Heart right ventricle (tissue), 16 donors: ENCODE measurements at regions not wholly inside any gene's neighbourhood (a gene's known extent, or its start where the extent isn't known, plus 50 kb on each side); places are given as distances from the start of the nearest gene placed in this dataset.

Source experiments
- ATAC-seq, 8 donors: fragments of 200-7000 bp; cut with Tn5 transposase; one replicate each; pipeline ENCODE4 v1.9.1; 2020; ENCODE audit warnings: mild to moderate bottlenecking in 8 of 8, moderate library complexity in 8 of 8, moderate number of reproducible peaks in 1 of 8
- DNase-seq, 2 donors: peaks; one replicate each; pipeline ENCODE4 v3.0.0-alpha.2; 2020
- H3K27ac ChIP-seq, 10 donors: fragments of 200-600 bp; sonication (generic) in 2 of 10; one replicate each; pipeline versions ENCODE4 v1.5.0 to v1.8.0; 2020 to 2022; ENCODE audit warnings: mild to moderate bottlenecking in 3 of 10
- H3K27me3 ChIP-seq, 7 donors: fragments of 200-600 bp; one replicate each; pipeline ENCODE4 v1.8.0; 2021 to 2022; ENCODE audit warnings: mild to moderate bottlenecking in 2 of 7
- H3K36me3 ChIP-seq, 9 donors: fragments of 200-600 bp; sonication (generic) in 1 of 9; one replicate each; pipeline versions ENCODE4 v1.5.0 to v1.8.0; 2020 to 2022; ENCODE audit warnings: mild to moderate bottlenecking in 2 of 9
- H3K4me1 ChIP-seq, 9 donors: fragments of 200-600 bp; sonication (generic) in 1 of 9; one replicate each; pipeline versions ENCODE4 v1.5.0 to v1.8.0; 2020 to 2022; ENCODE audit warnings: mild to moderate bottlenecking in 4 of 9
- H3K4me3 ChIP-seq, 10 donors: fragments of 200-600 bp; sonication (generic) in 2 of 10; one replicate each; pipeline versions ENCODE4 v1.5.0 to v1.8.0; 2020 to 2022; ENCODE audit warnings: mild to moderate bottlenecking in 7 of 10, moderate library complexity in 2 of 10
- H3K9me3 ChIP-seq, 11 donors: fragments of 200-600 bp in 10 of 11; sonication (generic) in 2 of 11; one replicate each; pipeline versions ENCODE4 v1.5.0 to v1.8.0; 2013 to 2022; ENCODE audit warnings: mild to moderate bottlenecking in 2 of 11, control low read depth in 1 of 11, moderate library complexity in 1 of 11
- WGBS, 2 donors: extraction: QIAGEN DNeasy Blood & Tissue Kit; methylation state at CpG; one replicate each; pipeline ENCODE4 v1.1.7; 2013; ENCODE audit warnings: inconsistent platforms in 1 of 2; 5-methylcytosine and 5-hydroxymethylcytosine counted together
- intact Hi-C, 10 donors: fragments of 100-400 bp; cut with DNase I; formaldehyde crosslinking; loops; one replicate each; pipeline versions ENCODE4 v1.11.1 to v1.14.2; 2022
- TF ChIP-seq, protein P1 (sequence below), 9 donors: fragments of 200-600 bp; sonication (generic) in 2 of 9; IDR thresholded peaks; one replicate each; pipeline versions ENCODE4 v1.5.0 to v1.8.0; 2021 to 2022; ENCODE audit warnings: antibody characterized with exemption in 9 of 9, mild to moderate bottlenecking in 5 of 9, moderate library complexity in 1 of 9
- donor health status: Arrhythmogenic right ventricular cardiomyopathy.
- donor health status: ischemic (EF 13 %, LVEDD 7.1; RV severe dilation, severe dysfunction).
- donor health status: healthy with polysubstance abuse.
- donor health status: DM: no; HTN: yes; CAD: no.
- donor health status: DM: no; HTN: no; CAD: no.
- donor health status: ischemic (EF 25% LVEDD 6.9; RV normal size, moderate dysfunction).
- donor health status: ischemic (EF 25% LVEDD 5.7; RV mildly dilated, moderate dysfunction).
- donor health status: healthy.
- donor health status: DM: yes; HTN: yes; CAD: no.
- donor health status: Ischemic cardiomyopathy.
- donor health status: ischemic (EF 35%, LVEDD 5.7; RV mildly dilated, moderate dysfunction).
- donor health status: nonischemic (EF 11% LVEDD 7.7; RV severe dilation, severe dysfunction).
- donor health status: DM: yes; HTN: yes; CAD: no.
- donor health status: PGD.
- donor health status: ischemic (EF 29% LVEDD 5.4; RV normal size, mild dysfunction).
- donor health status: nonischemic (EF 23%, LVEDD 6.1; RV moderate dilation, normal function).

DNA sequence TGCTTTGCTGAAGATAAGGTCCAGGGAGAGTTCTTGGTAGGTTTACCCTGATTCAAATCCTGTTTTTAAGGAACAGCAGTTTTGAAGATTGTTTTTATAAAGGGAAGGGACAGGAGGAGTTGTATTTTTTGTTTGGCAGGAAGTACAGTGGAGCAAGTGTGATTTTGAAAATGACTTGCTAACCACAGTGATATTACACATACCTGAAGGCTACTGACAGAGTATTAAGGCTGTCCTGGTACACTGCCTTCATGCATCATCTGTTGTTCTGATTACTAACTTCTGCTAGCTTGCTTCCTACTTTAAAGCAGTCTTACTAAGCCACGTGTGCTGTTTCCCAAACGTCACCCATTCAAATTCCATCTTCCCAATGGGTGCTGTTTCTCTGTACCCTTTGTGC, 559.5 kb upstream of the SGCD start:
- intact Hi-C loops: no loop called here
- Histone ChIP-seq H3K4me3 (no peak overlapping the region), H3K36me3 (no peaks in the 10 kb centered on the region), H3K27ac (no peak overlapping the region), H3K27me3 (no peaks in the 10 kb centered on the region), H3K9me3 (no peaks in the 10 kb centered on the region), H3K4me1 (peaks cover 0 to 15% (median 0%) of the 10 kb centered on the region in 9 donors)
- TF ChIP-seq, protein P1, sequence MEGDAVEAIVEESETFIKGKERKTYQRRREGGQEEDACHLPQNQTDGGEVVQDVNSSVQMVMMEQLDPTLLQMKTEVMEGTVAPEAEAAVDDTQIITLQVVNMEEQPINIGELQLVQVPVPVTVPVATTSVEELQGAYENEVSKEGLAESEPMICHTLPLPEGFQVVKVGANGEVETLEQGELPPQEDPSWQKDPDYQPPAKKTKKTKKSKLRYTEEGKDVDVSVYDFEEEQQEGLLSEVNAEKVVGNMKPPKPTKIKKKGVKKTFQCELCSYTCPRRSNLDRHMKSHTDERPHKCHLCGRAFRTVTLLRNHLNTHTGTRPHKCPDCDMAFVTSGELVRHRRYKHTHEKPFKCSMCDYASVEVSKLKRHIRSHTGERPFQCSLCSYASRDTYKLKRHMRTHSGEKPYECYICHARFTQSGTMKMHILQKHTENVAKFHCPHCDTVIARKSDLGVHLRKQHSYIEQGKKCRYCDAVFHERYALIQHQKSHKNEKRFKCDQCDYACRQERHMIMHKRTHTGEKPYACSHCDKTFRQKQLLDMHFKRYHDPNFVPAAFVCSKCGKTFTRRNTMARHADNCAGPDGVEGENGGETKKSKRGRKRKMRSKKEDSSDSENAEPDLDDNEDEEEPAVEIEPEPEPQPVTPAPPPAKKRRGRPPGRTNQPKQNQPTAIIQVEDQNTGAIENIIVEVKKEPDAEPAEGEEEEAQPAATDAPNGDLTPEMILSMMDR (IDR thresholded peaks at IDR 0.05): no peak
- WGBS, 2 donors: 48 to 63% methylated on average over 2 of the region's 2 CpGs
- ATAC-seq (no peak), DNase-seq (no peak)

- Histone ChIP-seq H3K9me3 (no peaks in the 10 kb centered on the region), H3K4me3 (no peak overlapping the region), H3K4me1 (peaks cover 0 to 15% (median 0%) of the 10 kb centered on the region in 9 donors), H3K27me3 (no peaks in the 10 kb centered on the region), H3K27ac (no peak overlapping the region), H3K36me3 (peaks cover 0 to 4% (median 0%) of the 10 kb centered on the region in 9 donors)
- ATAC-seq: no peak
- WGBS, 2 donors: 63 to 83% methylated on average over 3 of the region's 3 CpGs
- TF ChIP-seq, protein P1 (IDR thresholded peaks at IDR 0.05): no peak
- intact Hi-C loops: no loop called here
- DNase-seq: no peak
Observed at GRCh38 chr5:155768332-155768731, 558.6 kb upstream of the SGCD start.

DNA sequence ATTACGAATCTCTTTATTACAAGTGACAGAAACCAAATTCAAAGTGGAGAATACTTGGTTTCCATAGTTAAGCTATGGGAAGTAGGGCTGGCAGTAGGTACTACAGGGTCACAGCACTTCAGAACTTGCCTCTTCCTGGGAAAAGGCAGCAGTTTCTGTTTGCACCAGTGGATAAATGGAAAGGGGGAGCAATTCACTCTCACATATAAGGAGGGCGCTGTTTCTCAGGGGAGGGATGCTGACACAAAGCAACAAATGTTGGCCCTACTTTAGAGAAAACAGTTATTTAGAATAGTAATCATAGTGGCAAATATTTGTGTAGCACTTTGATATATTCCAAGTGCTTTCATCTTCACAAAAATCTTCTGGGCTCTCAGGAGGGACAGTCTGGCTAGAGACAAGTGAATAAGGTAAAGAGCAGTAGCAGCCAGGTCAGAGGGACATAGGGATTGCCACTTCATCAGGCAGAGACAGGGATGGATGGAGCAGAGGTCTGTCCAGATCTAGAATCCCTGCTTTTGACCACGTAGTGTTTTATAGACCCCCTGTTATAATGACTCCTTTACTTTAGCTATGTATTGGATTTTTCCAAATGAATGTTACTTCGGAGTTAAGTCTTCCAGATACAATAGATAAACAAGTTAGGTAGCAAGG, 554.8 kb upstream of the SGCD start:
- ATAC-seq (no peak), DNase-seq (no peak)
- Histone ChIP-seq H3K9me3 (no peaks in the 10 kb centered on the region), H3K36me3 (peaks cover 0 to 4% (median 0%) of the 10 kb centered on the region in 9 donors), H3K27ac (no peak overlapping the region), H3K27me3 (no peaks in the 10 kb centered on the region), H3K4me3 (no peak overlapping the region), H3K4me1 (no peaks in the 10 kb centered on the region)
- intact Hi-C loops: no loop called here
- TF ChIP-seq, protein P1 (IDR thresholded peaks at IDR 0.05): no peak
- WGBS, 2 donors: 73 to 76% methylated on average over 4 of the region's 4 CpGs

- H3K27me3 ChIP-seq: no peaks in the 10 kb centered on the region
- H3K4me3 ChIP-seq: no peak overlapping the region
- intact Hi-C loops: no loop called here
- peaks cover 0 to 4% (median 0%) of the 10 kb centered on the region in 9 donors for H3K36me3 ChIP-seq
- no peaks in the 10 kb centered on the region for H3K9me3 ChIP-seq
- WGBS, 2 donors: 54 to 75% methylated on average over 2 of the region's 2 CpGs
- no peak for ATAC-seq
- no peak overlapping the region for H3K27ac ChIP-seq
- H3K4me1 ChIP-seq: no peaks in the 10 kb centered on the region
- DNase-seq: no peak
- TF ChIP-seq, protein P1 (IDR thresholded peaks at IDR 0.05): no peak
Observed at GRCh38 chr5:155773680-155774079, 553.3 kb upstream of the SGCD start.
